Putamen (tissue), 1 donor: ENCODE measurements at regions not wholly inside any gene's neighbourhood (a gene's known extent, or its start where the extent isn't known, plus 50 kb on each side); places are given as distances from the start of the nearest gene placed in this dataset.
"Not testable (repeated sequence)": the region's sequence is repeated elsewhere in the genome, so short reads cannot be mapped to it uniquely, and the experiment has no call there.

Source experiments
- DNase-seq: peaks from one replicate; pipeline ENCODE4 v3.0.0-alpha.2; 2016; ENCODE audit warnings: low spot score

- no peak for DNase-seq
These were observed 143.6 kb downstream of the TFAP2B start for GRCh38 chr6:50962213-50962759.

GRCh38 chr6:50963952-50964351, 145.3 kb downstream of the TFAP2B start:
- DNase-seq, result no peak

GRCh38 chr6:50965495-50965894, 146.8 kb downstream of the TFAP2B start:
- DNase-seq, result no peak

GRCh38 chr6:50966532-50966931, 147.9 kb downstream of the TFAP2B start:
- no peak for DNase-seq

GRCh38 chr6:50966986-50967385, 148.3 kb downstream of the TFAP2B start:
- no peak for DNase-seq

- not testable (repeated sequence) for DNase-seq
These were observed 149.6 kb downstream of the TFAP2B start for GRCh38 chr6:50968246-50968645.

- no peak for DNase-seq
These were observed 152.2 kb downstream of the TFAP2B start for GRCh38 chr6:50970908-50971307.

- no peak for DNase-seq
These were observed 154.8 kb downstream of the TFAP2B start for GRCh38 chr6:50973464-50973863.

- DNase-seq, result no peak
These were observed 155.6 kb downstream of the TFAP2B start for GRCh38 chr6:50974319-50974718.

- DNase-seq, result no peak
These were observed 156.5 kb downstream of the TFAP2B start for GRCh38 chr6:50975216-50975615.

GRCh38 chr6:50976907-50977306, 158.2 kb downstream of the TFAP2B start:
- DNase-seq, result no peak

GRCh38 chr6:50977796-50978195, 159.1 kb downstream of the TFAP2B start:
- DNase-seq, result no peak

- DNase-seq, result no peak
These were observed 159.9 kb downstream of the TFAP2B start for GRCh38 chr6:50978380-50979170.

- no peak for DNase-seq
These were observed 160.5 kb downstream of the TFAP2B start for GRCh38 chr6:50979171-50979525.

- no peak for DNase-seq
These were observed 165.5 kb downstream of the TFAP2B start for GRCh38 chr6:50984135-50984534.

GRCh38 chr6:50986319-50986718, 167.6 kb downstream of the TFAP2B start:
- no peak for DNase-seq

- DNase-seq, result no peak
These were observed 170.5 kb downstream of the TFAP2B start for GRCh38 chr6:50989123-50989522.

GRCh38 chr6:50990750-50991446, 172.2 kb downstream of the TFAP2B start:
- no peak for DNase-seq

GRCh38 chr6:50992232-50992631, 173.6 kb downstream of the TFAP2B start:
- DNase-seq, result no peak

- DNase-seq, result no peak
These were observed 174.3 kb downstream of the TFAP2B start for GRCh38 chr6:50992704-50993625.

- no peak for DNase-seq
These were observed 175.5 kb downstream of the TFAP2B start for GRCh38 chr6:50993941-50994720.
